ACC112 (cell line): ENCODE measurements at regions not wholly inside any gene's neighbourhood (a gene's known extent, or its start where the extent isn't known, plus 50 kb on each side); places are given as distances from the start of the nearest gene placed in this dataset.

ENCODE experiments used
- H2AFZ ChIP-seq: fragments of 200-600 bp; sonication (generic); one replicate; pipeline ENCODE4 v1.6.0; 2017; ENCODE audit warnings: antibody characterized with exemption, low read length; ENCODE audit not compliant: unreplicated experiment
- H3K27ac ChIP-seq: fragments of 200-600 bp; sonication (generic); 2 replicates; pipeline ENCODE4 v1.5.1; 2014; ENCODE audit warnings: low read depth, mild to moderate bottlenecking, antibody characterized with exemption, low read length, moderate library complexity
- H3K27me3 ChIP-seq: fragments of 200-600 bp; sonication (generic); 2 replicates; pipeline ENCODE4 v1.6.1; 2014; ENCODE audit warnings: mild to moderate bottlenecking, antibody characterized with exemption, low read length, moderate library complexity, mixed read lengths; ENCODE audit not compliant: insufficient read depth
- H3K36me3 ChIP-seq: fragments of 200-600 bp; sonication (generic); 2 replicates; pipeline ENCODE4 v1.6.1; 2016; ENCODE audit warnings: mild to moderate bottlenecking, antibody characterized with exemption, low read length, moderate library complexity, mixed read lengths; ENCODE audit not compliant: insufficient read depth
- H3K4me1 ChIP-seq: fragments of 200-600 bp; sonication (generic); one replicate; pipeline ENCODE4 v1.6.1; 2016; ENCODE audit warnings: low read length, mixed read lengths; ENCODE audit not compliant: insufficient read depth, unreplicated experiment, control insufficient read depth
- H3K4me3 ChIP-seq: fragments of 200-600 bp; sonication (generic); 2 replicates; pipeline ENCODE4 v1.5.1; 2014; ENCODE audit warnings: mild to moderate bottlenecking, low read depth, low read length
- H3K79me2 ChIP-seq: fragments of 200-600 bp; sonication (generic); one replicate; pipeline ENCODE4 v1.6.0; 2016; ENCODE audit warnings: low read length; ENCODE audit not compliant: control insufficient read depth, unreplicated experiment, insufficient read depth

- Histone ChIP-seq H3K27ac (no peak overlapping the region), H3K4me1 (no peaks in the 10 kb centered on the region), H3K79me2 (no peaks in the 10 kb centered on the region), H3K27me3 (no peaks in the 10 kb centered on the region), H3K36me3 (no peaks in the 10 kb centered on the region), H3K4me3 (no peak overlapping the region), H2AFZ (no peak overlapping the region)
These were observed 509.8 kb downstream of the BUD13 start for GRCh38 chr11:116263019-116263418.

GRCh38 chr11:116262370-116262769 is 510.4 kb downstream of the BUD13 start:
- Histone ChIP-seq H3K27ac (no peak overlapping the region), H3K4me3 (no peak overlapping the region), H2AFZ (no peak overlapping the region), H3K27me3 (no peaks in the 10 kb centered on the region), H3K36me3 (no peaks in the 10 kb centered on the region), H3K79me2 (no peaks in the 10 kb centered on the region), H3K4me1 (no peaks in the 10 kb centered on the region)

- Histone ChIP-seq H3K79me2 (no peaks in the 10 kb centered on the region), H3K27ac (no peak overlapping the region), H3K4me3 (no peak overlapping the region), H3K4me1 (no peaks in the 10 kb centered on the region), H3K36me3 (no peaks in the 10 kb centered on the region), H2AFZ (no peak overlapping the region), H3K27me3 (no peaks in the 10 kb centered on the region)
These were observed 511.2 kb downstream of the BUD13 start for GRCh38 chr11:116261606-116262005.

GRCh38 chr11:116258821-116259220 is 514.0 kb downstream of the BUD13 start:
- H3K27ac ChIP-seq: no peak overlapping the region
- H3K79me2 ChIP-seq: no peaks in the 10 kb centered on the region
- no peaks in the 10 kb centered on the region for H3K36me3 ChIP-seq
- H3K27me3 ChIP-seq: no peaks in the 10 kb centered on the region
- H2AFZ ChIP-seq: no peak overlapping the region
- no peaks in the 10 kb centered on the region for H3K4me1 ChIP-seq
- H3K4me3 ChIP-seq: no peak overlapping the region

GRCh38 chr11:116257883-116258282 is 514.9 kb downstream of the BUD13 start:
- Histone ChIP-seq H3K27me3 (no peaks in the 10 kb centered on the region), H3K27ac (no peak overlapping the region), H2AFZ (no peak overlapping the region), H3K4me1 (no peaks in the 10 kb centered on the region), H3K4me3 (no peak overlapping the region), H3K36me3 (no peaks in the 10 kb centered on the region), H3K79me2 (no peaks in the 10 kb centered on the region)

GRCh38 chr11:116257092-116257491 is 515.7 kb downstream of the BUD13 start:
- Histone ChIP-seq H3K36me3 (no peaks in the 10 kb centered on the region), H2AFZ (no peak overlapping the region), H3K4me3 (no peak overlapping the region), H3K27me3 (no peaks in the 10 kb centered on the region), H3K27ac (no peak overlapping the region), H3K4me1 (no peaks in the 10 kb centered on the region), H3K79me2 (no peaks in the 10 kb centered on the region)

GRCh38 chr11:116256215-116256614 is 516.6 kb downstream of the BUD13 start:
- H3K27me3 ChIP-seq: no peaks in the 10 kb centered on the region
- H3K4me3 ChIP-seq: no peak overlapping the region
- no peaks in the 10 kb centered on the region for H3K36me3 ChIP-seq
- no peak overlapping the region for H3K27ac ChIP-seq
- H2AFZ ChIP-seq: no peak overlapping the region
- H3K79me2 ChIP-seq: no peaks in the 10 kb centered on the region
- no peaks in the 10 kb centered on the region for H3K4me1 ChIP-seq

GRCh38 chr11:116255321-116255953 is 517.4 kb downstream of the BUD13 start:
- H3K27me3 ChIP-seq: no peaks in the 10 kb centered on the region
- H2AFZ ChIP-seq: no peak overlapping the region
- H3K79me2 ChIP-seq: no peaks in the 10 kb centered on the region
- no peak overlapping the region for H3K27ac ChIP-seq
- H3K4me1 ChIP-seq: no peaks in the 10 kb centered on the region
- H3K4me3 ChIP-seq: no peak overlapping the region
- no peaks in the 10 kb centered on the region for H3K36me3 ChIP-seq

GRCh38 chr11:116250155-116250554 is 522.6 kb downstream of the BUD13 start:
- H3K27me3 ChIP-seq: no peaks in the 10 kb centered on the region
- no peaks in the 10 kb centered on the region for H3K4me1 ChIP-seq
- no peaks in the 10 kb centered on the region for H3K79me2 ChIP-seq
- no peaks in the 10 kb centered on the region for H3K36me3 ChIP-seq
- no peak overlapping the region for H3K27ac ChIP-seq
- H3K4me3 ChIP-seq: no peak overlapping the region
- no peak overlapping the region for H2AFZ ChIP-seq

GRCh38 chr11:116249561-116249960 is 523.2 kb downstream of the BUD13 start:
- H3K27me3 ChIP-seq: no peaks in the 10 kb centered on the region

GRCh38 chr11:116244889-116245288 is 527.9 kb downstream of the BUD13 start:
- H3K4me1 ChIP-seq: no peaks in the 10 kb centered on the region
- no peak overlapping the region for H2AFZ ChIP-seq
- H3K4me3 ChIP-seq: no peak overlapping the region
- no peaks in the 10 kb centered on the region for H3K27me3 ChIP-seq
- H3K79me2 ChIP-seq: no peaks in the 10 kb centered on the region
- no peaks in the 10 kb centered on the region for H3K36me3 ChIP-seq
- no peak overlapping the region for H3K27ac ChIP-seq

More at GRCh38 chr11:116249561-116249960, 523.2 kb downstream of the BUD13 start:
- no peaks in the 10 kb centered on the region for H3K36me3 ChIP-seq
- no peak overlapping the region for H2AFZ ChIP-seq
- H3K4me1 ChIP-seq: no peaks in the 10 kb centered on the region
- no peak overlapping the region for H3K4me3 ChIP-seq
- H3K27ac ChIP-seq: no peak overlapping the region
- H3K79me2 ChIP-seq: no peaks in the 10 kb centered on the region
